ENCODE measurements at regions not wholly inside any gene's neighbourhood (a gene's known extent, or its start where the extent isn't known, plus 50 kb on each side); places are given as distances from the start of the nearest gene placed in this dataset.

GRCh38 chr2:163800951-163801381, 65.2 kb upstream of the FIGN start:
- TF ChIP-seq, protein P1, sequence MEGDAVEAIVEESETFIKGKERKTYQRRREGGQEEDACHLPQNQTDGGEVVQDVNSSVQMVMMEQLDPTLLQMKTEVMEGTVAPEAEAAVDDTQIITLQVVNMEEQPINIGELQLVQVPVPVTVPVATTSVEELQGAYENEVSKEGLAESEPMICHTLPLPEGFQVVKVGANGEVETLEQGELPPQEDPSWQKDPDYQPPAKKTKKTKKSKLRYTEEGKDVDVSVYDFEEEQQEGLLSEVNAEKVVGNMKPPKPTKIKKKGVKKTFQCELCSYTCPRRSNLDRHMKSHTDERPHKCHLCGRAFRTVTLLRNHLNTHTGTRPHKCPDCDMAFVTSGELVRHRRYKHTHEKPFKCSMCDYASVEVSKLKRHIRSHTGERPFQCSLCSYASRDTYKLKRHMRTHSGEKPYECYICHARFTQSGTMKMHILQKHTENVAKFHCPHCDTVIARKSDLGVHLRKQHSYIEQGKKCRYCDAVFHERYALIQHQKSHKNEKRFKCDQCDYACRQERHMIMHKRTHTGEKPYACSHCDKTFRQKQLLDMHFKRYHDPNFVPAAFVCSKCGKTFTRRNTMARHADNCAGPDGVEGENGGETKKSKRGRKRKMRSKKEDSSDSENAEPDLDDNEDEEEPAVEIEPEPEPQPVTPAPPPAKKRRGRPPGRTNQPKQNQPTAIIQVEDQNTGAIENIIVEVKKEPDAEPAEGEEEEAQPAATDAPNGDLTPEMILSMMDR (IDR thresholded peaks at IDR 0.05), result no peak
- TF ChIP-seq POLR2A (IDR thresholded peaks at IDR 0.05), result no peak
- TF ChIP-seq POLR2AphosphoS5 (IDR thresholded peaks at IDR 0.05), result no peak
- no peak for TF ChIP-seq EP300 (IDR thresholded peaks at IDR 0.05)

Data from suprapubic skin (tissue), 4 donors.